Adrenal gland (tissue), 9 donors: ENCODE measurements at regions not wholly inside any gene's neighbourhood (a gene's known extent, or its start where the extent isn't known, plus 50 kb on each side); places are given as distances from the start of the nearest gene placed in this dataset.

Experiments
- DNase-seq, 7 donors: peaks; one replicate each; pipeline ENCODE4 v3.0.0-alpha.2; 2019 to 2020
- H3K27ac ChIP-seq, 5 donors: fragments of 200-600 bp; sonication (generic) in 4 of 5; 1 replicate in 3 of 5; 2 replicates in 2 of 5; pipeline versions ENCODE4 v1.5.1 to v1.8.0; 2016 to 2020; ENCODE audit warnings: mild to moderate bottlenecking in 1 of 5
- H3K27me3 ChIP-seq: fragments of 200-600 bp; 2 replicates; pipeline ENCODE4 v1.8.0; 2021
- H3K36me3 ChIP-seq, 2 donors: fragments of 200-600 bp; replicated peaks in 1 of 2; 1 replicate in 1 of 2; 2 replicates in 1 of 2; pipeline versions ENCODE4 v1.5.1 to v1.8.0; 2018 to 2022
- H3K4me1 ChIP-seq, 2 donors: fragments of 200-600 bp; replicated peaks in 1 of 2; 1 replicate in 1 of 2; 2 replicates in 1 of 2; pipeline versions ENCODE4 v1.5.1 to v1.8.0; 2018 to 2021
- H3K4me3 ChIP-seq, 4 donors: fragments of 200-600 bp; sonication (generic) in 3 of 4; one replicate each; pipeline ENCODE4 v1.5.1; 2016 to 2018
- H3K9me3 ChIP-seq, 3 donors: fragments of 200-600 bp; sonication (generic) in 1 of 3; replicated peaks in 1 of 3; 1 replicate in 2 of 3; 2 replicates in 1 of 3; pipeline versions ENCODE4 v1.5.1 to v1.8.0; 2016 to 2021
- POLR2A ChIP-seq, 2 donors: fragments of 450-650 bp; IDR thresholded peaks; one replicate each; pipeline ENCODE4 v1.6.1; 2017; ENCODE audit warnings: antibody characterized with exemption in 2 of 2, mild to moderate bottlenecking in 2 of 2, moderate library complexity in 1 of 2
- WGBS, 4 donors: extraction: QIAGEN DNeasy Blood & Tissue Kit in 2 of 4; methylation state at CpG; one replicate each; pipeline versions ENCODE4 v1.1.5 to v1.1.7; 2013 to 2017; 5-methylcytosine and 5-hydroxymethylcytosine counted together
- intact Hi-C, 2 donors: fragments of 100-400 bp; cut with DNase I; formaldehyde crosslinking; loops; one replicate each; pipeline versions ENCODE4 v1.14.1 to v1.15.0; 2022 to 2023
- TF ChIP-seq, protein P1 (sequence below), 6 experiments: fragments of 450-650 bp in 4 of 6; fragments of 200-600 bp in 2 of 6; sonication (generic) in 1 of 6; IDR thresholded peaks; 1 replicate in 5 of 6; 2 replicates in 1 of 6; pipeline versions ENCODE4 v1.5.1 to v1.8.0; 2016 to 2021; ENCODE audit warnings: antibody characterized with exemption in 6 of 6, mild to moderate bottlenecking in 2 of 6, moderate library complexity in 1 of 6
- donor health status: healthy with polysubstance abuse.
- donor health status: Bipolar disorder and iron deficiency.
- donor health status: DM: yes; HTN: yes; CAD: no.
- donor health status: DM: no; HTN: no; CAD: no.
- donor health status: DM: no; HTN: no; CAD: no.

DNA sequence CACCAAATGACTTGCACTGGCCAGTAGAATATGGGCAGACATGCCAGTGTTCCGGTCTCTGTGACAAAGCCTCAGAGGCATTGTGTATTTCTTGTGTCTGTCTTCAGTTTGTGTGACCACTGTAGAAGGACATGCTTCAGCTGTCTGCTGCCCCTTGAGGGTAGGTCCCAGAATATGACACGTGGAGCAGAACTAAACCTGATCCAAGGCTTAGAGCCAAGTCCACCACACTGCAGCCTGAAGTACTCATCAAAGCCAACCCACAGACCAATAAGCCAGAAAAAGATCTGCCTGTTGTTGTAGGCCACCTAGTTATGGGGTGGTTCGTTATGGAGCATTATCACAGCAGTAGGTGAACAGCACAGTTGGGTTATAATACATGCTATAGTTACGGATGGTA lies 468.9 kb downstream of the PSAT1 start:
- no peak for DNase-seq
- no peak overlapping the region for H3K4me3 ChIP-seq
- H3K27ac ChIP-seq, result no peak overlapping the region
- no peaks in the 10 kb centered on the region for H3K9me3 ChIP-seq
- H3K36me3 ChIP-seq, result no peaks in the 10 kb centered on the region
- intact Hi-C loops, result no loop called here
- no peaks in the 10 kb centered on the region for H3K4me1 ChIP-seq
- no peaks in the 10 kb centered on the region for H3K27me3 ChIP-seq
- 83 to 98% (median 87%) methylated on average over 4 of the region's 4 CpGs for WGBS, 4 donors
- no peak for TF ChIP-seq POLR2A (IDR thresholded peaks at IDR 0.05)
- TF ChIP-seq, protein P1, sequence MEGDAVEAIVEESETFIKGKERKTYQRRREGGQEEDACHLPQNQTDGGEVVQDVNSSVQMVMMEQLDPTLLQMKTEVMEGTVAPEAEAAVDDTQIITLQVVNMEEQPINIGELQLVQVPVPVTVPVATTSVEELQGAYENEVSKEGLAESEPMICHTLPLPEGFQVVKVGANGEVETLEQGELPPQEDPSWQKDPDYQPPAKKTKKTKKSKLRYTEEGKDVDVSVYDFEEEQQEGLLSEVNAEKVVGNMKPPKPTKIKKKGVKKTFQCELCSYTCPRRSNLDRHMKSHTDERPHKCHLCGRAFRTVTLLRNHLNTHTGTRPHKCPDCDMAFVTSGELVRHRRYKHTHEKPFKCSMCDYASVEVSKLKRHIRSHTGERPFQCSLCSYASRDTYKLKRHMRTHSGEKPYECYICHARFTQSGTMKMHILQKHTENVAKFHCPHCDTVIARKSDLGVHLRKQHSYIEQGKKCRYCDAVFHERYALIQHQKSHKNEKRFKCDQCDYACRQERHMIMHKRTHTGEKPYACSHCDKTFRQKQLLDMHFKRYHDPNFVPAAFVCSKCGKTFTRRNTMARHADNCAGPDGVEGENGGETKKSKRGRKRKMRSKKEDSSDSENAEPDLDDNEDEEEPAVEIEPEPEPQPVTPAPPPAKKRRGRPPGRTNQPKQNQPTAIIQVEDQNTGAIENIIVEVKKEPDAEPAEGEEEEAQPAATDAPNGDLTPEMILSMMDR (IDR thresholded peaks at IDR 0.05), result no peak

DNA sequence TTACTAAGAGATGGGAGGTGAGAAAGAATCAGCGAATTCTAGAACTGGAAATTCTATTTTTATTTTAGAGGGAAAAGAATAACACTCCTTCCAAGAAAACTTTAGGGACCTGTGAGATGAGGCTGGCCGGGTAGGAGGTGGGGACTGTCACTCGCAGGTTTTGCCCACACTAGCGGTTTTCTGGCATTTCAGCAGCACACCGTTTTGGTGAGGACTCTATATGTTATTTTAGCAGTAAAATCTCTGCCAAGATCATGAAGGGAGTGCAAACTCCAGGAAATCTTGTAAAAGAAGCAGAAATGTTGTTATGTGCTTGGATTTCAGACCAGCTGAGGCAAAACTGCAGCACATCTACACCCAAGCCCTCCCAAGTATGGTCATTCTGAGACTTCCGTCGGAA lies 470.6 kb downstream of the PSAT1 start:
- 78 to 82% (median 79%) methylated on average over 7 of the region's 7 CpGs for WGBS, 4 donors
- H3K27me3 ChIP-seq, result no peaks in the 10 kb centered on the region
- intact Hi-C loops, result no loop called here
- no peak overlapping the region for H3K27ac ChIP-seq
- H3K9me3 ChIP-seq, result no peaks in the 10 kb centered on the region
- TF ChIP-seq, protein P1 (IDR thresholded peaks at IDR 0.05), result no peak
- no peak for TF ChIP-seq POLR2A (IDR thresholded peaks at IDR 0.05)
- no peak for DNase-seq
- H3K4me3 ChIP-seq, result no peak overlapping the region
- no peaks in the 10 kb centered on the region for H3K36me3 ChIP-seq
- no peaks in the 10 kb centered on the region for H3K4me1 ChIP-seq

DNA sequence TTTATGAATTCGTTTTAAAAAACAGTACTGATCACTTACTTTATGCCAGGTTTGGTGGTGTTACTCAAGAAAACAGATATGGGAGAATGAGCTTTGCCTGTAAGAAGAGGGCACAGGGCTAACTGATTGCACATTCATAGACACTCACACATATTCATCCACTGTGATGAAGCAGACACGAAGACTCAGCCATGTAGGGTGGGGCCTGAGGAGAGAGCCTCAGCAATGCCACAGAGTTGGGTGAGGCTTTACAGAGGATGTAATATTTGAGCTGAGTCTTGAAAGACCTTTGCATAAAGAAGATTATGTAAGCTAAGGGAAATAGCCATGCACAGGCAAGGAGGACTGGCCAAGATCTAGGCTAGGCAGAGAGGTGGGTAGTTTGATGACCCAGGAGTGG lies 472.8 kb downstream of the PSAT1 start:
- Histone ChIP-seq H3K27ac (no peak overlapping the region), H3K4me3 (no peak overlapping the region), H3K4me1 (no peaks in the 10 kb centered on the region), H3K9me3 (no peaks in the 10 kb centered on the region), H3K36me3 (no peaks in the 10 kb centered on the region), H3K27me3 (no peaks in the 10 kb centered on the region)
- WGBS, 4 donors, result 74 to 81% (median 76%) methylated on average over 2 of the region's 2 CpGs
- intact Hi-C loops, result no loop called here
- no peak for DNase-seq
- TF ChIP-seq, protein P1 (IDR thresholded peaks at IDR 0.05), result no peak
- TF ChIP-seq POLR2A (IDR thresholded peaks at IDR 0.05), result no peak

DNA sequence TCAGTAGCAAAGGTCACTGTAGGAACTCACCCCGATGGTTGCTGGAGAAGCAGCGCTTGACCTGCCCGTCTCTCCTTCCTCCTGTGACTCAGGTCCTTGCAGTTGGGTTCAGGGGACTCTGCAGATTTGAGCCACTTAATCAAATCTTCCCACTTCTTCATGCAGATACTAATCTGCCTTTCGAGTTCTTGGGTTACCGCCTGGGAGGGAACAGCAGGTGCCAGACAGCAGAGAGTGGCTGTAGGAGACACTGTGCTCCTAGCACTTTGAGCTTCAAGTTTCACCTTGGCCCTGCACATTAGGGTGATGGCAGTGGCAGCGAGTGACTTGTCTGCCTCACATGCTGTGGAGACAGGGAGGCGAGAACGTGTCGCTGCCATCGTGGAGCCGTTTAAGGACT lies 478.3 kb downstream of the PSAT1 start:
- no peaks in the 10 kb centered on the region for H3K36me3 ChIP-seq
- no peak overlapping the region for H3K4me3 ChIP-seq
- intact Hi-C loops, result no loop called here
- H3K9me3 ChIP-seq, result no peaks in the 10 kb centered on the region
- no peak for DNase-seq
- H3K4me1 ChIP-seq, result no peaks in the 10 kb centered on the region
- WGBS, 4 donors, result 74 to 88% (median 78%) methylated on average over 7 to 11 of the region's 11 CpGs
- H3K27ac ChIP-seq, result no peak overlapping the region
- TF ChIP-seq POLR2A (IDR thresholded peaks at IDR 0.05), result no peak
- TF ChIP-seq, protein P1 (IDR thresholded peaks at IDR 0.05), result no peak
- H3K27me3 ChIP-seq, result no peaks in the 10 kb centered on the region
